ENCODE measurements at regions not wholly inside any gene's neighbourhood (a gene's known extent, or its start where the extent isn't known, plus 50 kb on each side); places are given as distances from the start of the nearest gene placed in this dataset.

GRCh38 chr11:96621161-96621560, 231.3 kb downstream of the JRKL start:
- H3K27me3 ChIP-seq (replicated peaks in 1 of 2; ENCODE audit: control insufficient read depth in 2 of 2, insufficient read depth in 2 of 2, low read length in 1 of 2) = no peaks in the 10 kb centered on the region
- no peak for DNase-seq (ENCODE audit: low read depth, low spot score)
- in situ Hi-C loops (cut with MboI) (no loop called here), intact Hi-C loops (cut with micrococcal nuclease; ENCODE audit: unreplicated experiment) (no loop called here)
- no peak for ATAC-seq
- no peaks in the 10 kb centered on the region for H3K36me3 ChIP-seq (ENCODE audit: control insufficient read depth in 2 of 2, insufficient read depth in 2 of 2, low read length in 1 of 2)
- FAIRE-seq = no peak
- no peaks in the 10 kb centered on the region for H3K4me1 ChIP-seq (ENCODE audit: control insufficient read depth, insufficient read depth, low read length)
- no peaks in the 10 kb centered on the region for H3K79me2 ChIP-seq (ENCODE audit: control insufficient read depth, insufficient read depth, low read length)
- ChIA-PET POLR2A (no interaction called here), RAD21 (ENCODE audit: unreplicated experiment) (no interaction called here), SMC1A (ENCODE audit: uncharacterized antibody, unreplicated experiment) (no interaction called here), CTCF (no interaction called here)
- BruUV-seq (replicated peaks) = no TSS peak
- WGBS (ENCODE audit: insufficient coverage, insufficient replicate concordance, low lambda C conversion rate, missing lambda C conversion rate) = 75% methylated on average over 1 of the region's 1 CpG
- H3K9me3 ChIP-seq (replicated peaks; ENCODE audit: control insufficient read depth, insufficient read depth, low read length) = no peaks in the 10 kb centered on the region
- H2AFZ ChIP-seq (ENCODE audit: control insufficient read depth, low read depth, low read length) = no peak overlapping the region
- H3K4me3 ChIP-seq = no peak overlapping the region
- H3K4me2 ChIP-seq (ENCODE audit: control insufficient read depth, insufficient read depth) = no peak overlapping the region
- H3K27ac ChIP-seq (ENCODE audit: control insufficient read depth, insufficient read depth) = no peak overlapping the region
- TF ChIP-seq ZZZ3 (IDR thresholded peaks at IDR 0.05; ENCODE audit: control insufficient read depth, insufficient read length, low read depth) (no peak), RBBP5 (conservative IDR thresholded peaks at IDR 0.05) (no peak)
- TF ChIP-seq, protein P1, sequence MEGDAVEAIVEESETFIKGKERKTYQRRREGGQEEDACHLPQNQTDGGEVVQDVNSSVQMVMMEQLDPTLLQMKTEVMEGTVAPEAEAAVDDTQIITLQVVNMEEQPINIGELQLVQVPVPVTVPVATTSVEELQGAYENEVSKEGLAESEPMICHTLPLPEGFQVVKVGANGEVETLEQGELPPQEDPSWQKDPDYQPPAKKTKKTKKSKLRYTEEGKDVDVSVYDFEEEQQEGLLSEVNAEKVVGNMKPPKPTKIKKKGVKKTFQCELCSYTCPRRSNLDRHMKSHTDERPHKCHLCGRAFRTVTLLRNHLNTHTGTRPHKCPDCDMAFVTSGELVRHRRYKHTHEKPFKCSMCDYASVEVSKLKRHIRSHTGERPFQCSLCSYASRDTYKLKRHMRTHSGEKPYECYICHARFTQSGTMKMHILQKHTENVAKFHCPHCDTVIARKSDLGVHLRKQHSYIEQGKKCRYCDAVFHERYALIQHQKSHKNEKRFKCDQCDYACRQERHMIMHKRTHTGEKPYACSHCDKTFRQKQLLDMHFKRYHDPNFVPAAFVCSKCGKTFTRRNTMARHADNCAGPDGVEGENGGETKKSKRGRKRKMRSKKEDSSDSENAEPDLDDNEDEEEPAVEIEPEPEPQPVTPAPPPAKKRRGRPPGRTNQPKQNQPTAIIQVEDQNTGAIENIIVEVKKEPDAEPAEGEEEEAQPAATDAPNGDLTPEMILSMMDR (IDR thresholded peaks at IDR 0.05 in 2 of 3, conservative IDR thresholded peaks at IDR 0.05 in 1 of 3; ENCODE audit: control insufficient read depth in 2 of 3, extremely low read depth in 1 of 3, insufficient read depth in 1 of 3, low read depth in 3 of 3, low read length in 3 of 3) = no peak
- H3K9ac ChIP-seq (ENCODE audit: control insufficient read depth, insufficient read depth, low read length) = no peak overlapping the region
- H4K20me1 ChIP-seq (ENCODE audit: control insufficient read depth, insufficient read depth) = no peaks in the 10 kb centered on the region

- ATAC-seq (no peak), FAIRE-seq (no peak), DNase-seq (ENCODE audit: low read depth, low spot score) (no peak)
- no TSS peak for BruUV-seq (replicated peaks)
- SMC1A ChIA-PET (ENCODE audit: uncharacterized antibody, unreplicated experiment) = no interaction called here
- Histone ChIP-seq H4K20me1 (ENCODE audit: control insufficient read depth, insufficient read depth) (no peaks in the 10 kb centered on the region), H3K27me3 (replicated peaks in 1 of 2; ENCODE audit: control insufficient read depth in 2 of 2, insufficient read depth in 2 of 2, low read length in 1 of 2) (no peaks in the 10 kb centered on the region), H3K9me3 (replicated peaks; ENCODE audit: control insufficient read depth, insufficient read depth, low read length) (no peaks in the 10 kb centered on the region), H3K9ac (ENCODE audit: control insufficient read depth, insufficient read depth, low read length) (no peak overlapping the region), H3K79me2 (ENCODE audit: control insufficient read depth, insufficient read depth, low read length) (no peaks in the 10 kb centered on the region), H3K4me2 (ENCODE audit: control insufficient read depth, insufficient read depth) (no peak overlapping the region), H3K4me1 (ENCODE audit: control insufficient read depth, insufficient read depth, low read length) (no peaks in the 10 kb centered on the region), H3K4me3 (no peak overlapping the region), H3K27ac (ENCODE audit: control insufficient read depth, insufficient read depth) (no peak overlapping the region), H3K36me3 (ENCODE audit: control insufficient read depth in 2 of 2, insufficient read depth in 2 of 2, low read length in 1 of 2) (no peaks in the 10 kb centered on the region), H2AFZ (ENCODE audit: control insufficient read depth, low read depth, low read length) (no peak overlapping the region)
- CTCF ChIA-PET = no interaction called here
- WGBS (ENCODE audit: insufficient coverage, insufficient replicate concordance, low lambda C conversion rate, missing lambda C conversion rate) = 22% methylated on average over 6 of the region's 6 CpGs
- RAD21 ChIA-PET (ENCODE audit: unreplicated experiment) = no interaction called here
- intact Hi-C loops (cut with micrococcal nuclease; ENCODE audit: unreplicated experiment) = no loop called here
- in situ Hi-C loops (cut with MboI) = no loop called here
- POLR2A ChIA-PET = no interaction called here
- TF ChIP-seq EED (IDR thresholded peaks at IDR 0.05; ENCODE audit: low read depth) (no peak), ZNF24 (IDR thresholded peaks at IDR 0.05) (no peak), EGR1 (IDR thresholded peaks at IDR 0.05; ENCODE audit: borderline replicate concordance in 1 of 2, low read depth in 2 of 2, low read length in 2 of 2) (no peak), SREBF1 (IDR thresholded peaks at IDR 0.05; ENCODE audit: low read length) (no peak), RCOR1 (conservative IDR thresholded peaks at IDR 0.05; ENCODE audit: low read depth, low read length) (no peak), POLR2A (IDR thresholded peaks at IDR 0.05; ENCODE audit: low read depth, low read length) (no peak), SIN3A (IDR thresholded peaks at IDR 0.05; ENCODE audit: low read depth, low read length) (no peak), USF1 (IDR thresholded peaks at IDR 0.05; ENCODE audit: borderline replicate concordance, extremely low read length, insufficient read depth, low read depth, low read length) (no peak), TCF3 (IDR thresholded peaks at IDR 0.05; ENCODE audit: borderline replicate concordance, insufficient read depth, low read depth, low read length) (no peak), STAT1 (conservative IDR thresholded peaks at IDR 0.05) (no peak), TBL1XR1 (IDR thresholded peaks at IDR 0.05; ENCODE audit: low read depth, low read length) (no peak), NKRF (conservative IDR thresholded peaks at IDR 0.05) (no peak)
Measured at GRCh38 chr11:96622026-96622634, 232.3 kb downstream of the JRKL start.

Measured in GM12878 (cell line).